HFFc6 (cell line): ENCODE measurements at regions not wholly inside any gene's neighbourhood (a gene's known extent, or its start where the extent isn't known, plus 50 kb on each side); places are given as distances from the start of the nearest gene placed in this dataset.

Experiments
- DNase-seq: peaks from one replicate; pipeline ENCODE4 v3.0.0-alpha.2; 2018
- H3K27ac Mint-ChIP-seq: 2 replicates; pipeline ENCODE4 v1.8.0; 2020; ENCODE audit warnings: mild to moderate bottlenecking, mixed read lengths
- H3K27me3 Mint-ChIP-seq: 2 replicates; pipeline ENCODE4 v1.8.0; 2021; ENCODE audit warnings: mild to moderate bottlenecking, moderate library complexity, mixed read lengths; ENCODE audit not compliant: insufficient read depth
- H3K36me3 Mint-ChIP-seq: 2 replicates; pipeline ENCODE4 v1.8.0; 2021; ENCODE audit warnings: low read depth, mixed read lengths
- H3K4me1 Mint-ChIP-seq: 2 replicates; pipeline ENCODE4 v1.8.0; 2020; ENCODE audit warnings: low read depth, mixed read lengths
- H3K4me3 Mint-ChIP-seq: 2 replicates; pipeline ENCODE4 v1.8.0; 2020; ENCODE audit warnings: mild to moderate bottlenecking, moderate library complexity, mixed read lengths
- H3K9me3 Mint-ChIP-seq: 2 replicates; pipeline ENCODE4 v1.8.0; 2020; ENCODE audit warnings: mild to moderate bottlenecking, mixed read lengths
- CTCF ChIP-seq: fragments of 200-600 bp; sonication (generic); IDR thresholded peaks from 2 replicates; pipeline ENCODE4 v1.5.0; 2021; ENCODE audit warnings: antibody characterized with exemption, mild to moderate bottlenecking

DNA sequence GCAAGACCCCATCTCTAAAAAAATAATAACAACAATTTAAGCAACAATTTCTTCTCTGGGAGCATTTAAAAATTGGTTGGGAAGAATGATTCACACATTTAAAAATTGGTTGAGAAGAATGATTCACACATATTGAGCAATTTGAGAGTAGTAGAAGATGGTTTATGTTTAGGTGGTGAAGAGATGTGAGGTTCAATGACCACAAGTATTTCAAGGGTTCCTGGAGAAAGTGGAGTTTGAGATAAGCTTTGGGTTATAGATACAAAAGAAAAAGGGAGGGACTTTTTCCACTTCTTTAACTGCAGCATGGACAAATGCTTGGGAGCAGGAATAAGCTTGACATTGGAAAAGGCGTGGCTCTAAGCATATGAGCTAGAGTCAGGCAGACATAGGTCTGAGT lies 145.7 kb upstream of the NPHP3 start:
- H3K4me1 Mint-ChIP-seq, result no peaks in the 10 kb centered on the region
- no peaks in the 10 kb centered on the region for H3K27me3 Mint-ChIP-seq
- H3K9me3 Mint-ChIP-seq, result peaks cover 21% of the 10 kb centered on the region
- no peak for DNase-seq
- TF ChIP-seq CTCF, result no peak
- H3K4me3 Mint-ChIP-seq, result no peak overlapping the region
- no peaks in the 10 kb centered on the region for H3K36me3 Mint-ChIP-seq
- H3K27ac Mint-ChIP-seq, result no peak overlapping the region

DNA sequence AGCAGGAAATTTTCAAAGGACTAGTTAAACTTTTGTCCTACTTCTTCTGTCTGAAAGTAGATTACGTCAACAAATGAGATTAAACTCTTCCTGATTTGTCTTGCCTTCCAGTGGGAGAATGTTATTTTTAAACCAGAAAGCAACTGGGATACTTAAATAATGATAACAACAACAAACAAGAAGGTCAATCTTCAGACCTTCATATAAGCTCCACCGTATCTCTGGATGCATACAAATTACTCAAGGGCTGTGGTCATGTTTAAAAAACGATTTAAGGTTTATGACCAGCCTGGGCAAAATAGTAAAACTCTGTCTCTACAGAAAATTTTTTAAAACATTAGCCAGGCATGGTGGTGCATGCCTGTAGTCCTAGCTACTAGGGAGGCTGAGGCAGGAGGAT lies 145.3 kb upstream of the NPHP3 start:
- H3K4me1 Mint-ChIP-seq, result no peaks in the 10 kb centered on the region
- no peaks in the 10 kb centered on the region for H3K27me3 Mint-ChIP-seq
- no peak for DNase-seq
- H3K27ac Mint-ChIP-seq, result no peak overlapping the region
- TF ChIP-seq CTCF, result no peak
- no peaks in the 10 kb centered on the region for H3K36me3 Mint-ChIP-seq
- H3K9me3 Mint-ChIP-seq, result peaks cover 21% of the 10 kb centered on the region
- no peak overlapping the region for H3K4me3 Mint-ChIP-seq

GRCh38 chr3:132857317-132857716 lies 135.1 kb upstream of the NPHP3 start:
- no peaks in the 10 kb centered on the region for H3K4me1 Mint-ChIP-seq
- TF ChIP-seq CTCF, result no peak
- no peak overlapping the region for H3K27ac Mint-ChIP-seq
- no peaks in the 10 kb centered on the region for H3K36me3 Mint-ChIP-seq
- DNase-seq, result no peak
- no peaks in the 10 kb centered on the region for H3K27me3 Mint-ChIP-seq
- H3K9me3 Mint-ChIP-seq, result peaks cover 13% of the 10 kb centered on the region
- no peak overlapping the region for H3K4me3 Mint-ChIP-seq

GRCh38 chr3:132854856-132855535 lies 132.8 kb upstream of the NPHP3 start:
- no peak overlapping the region for H3K4me3 Mint-ChIP-seq
- no peaks in the 10 kb centered on the region for H3K4me1 Mint-ChIP-seq
- no peak overlapping the region for H3K27ac Mint-ChIP-seq
- DNase-seq, result no peak
- no peak for TF ChIP-seq CTCF
- H3K9me3 Mint-ChIP-seq, result peaks cover 21% of the 10 kb centered on the region
- H3K27me3 Mint-ChIP-seq, result no peaks in the 10 kb centered on the region
- no peaks in the 10 kb centered on the region for H3K36me3 Mint-ChIP-seq

GRCh38 chr3:132847849-132848625 lies 125.8 kb upstream of the NPHP3 start:
- Mint-ChIP-seq H3K4me1 (no peaks in the 10 kb centered on the region), H3K27me3 (no peaks in the 10 kb centered on the region), H3K9me3 (peaks cover 11% of the 10 kb centered on the region; the same call in 1 of the 2 replicates), H3K27ac (no peak overlapping the region), H3K36me3 (no peaks in the 10 kb centered on the region), H3K4me3 (no peak overlapping the region)
- TF ChIP-seq CTCF, result no peak
- DNase-seq, result no peak
